Dedifferentiated amniotic fluid mesenchymal stem cell (primary cell): ENCODE measurements at regions not wholly inside any gene's neighbourhood (a gene's known extent, or its start where the extent isn't known, plus 50 kb on each side); places are given as distances from the start of the nearest gene placed in this dataset.

ENCODE experiments used
- DNase-seq: peaks from one replicate; pipeline ENCODE4 v3.0.0-alpha.2; 2016; ENCODE audit errors: extremely low spot score

GRCh38 chr3:81045976-81046375 lies 715.5 kb downstream of the GBE1 start:
- no peak for DNase-seq

GRCh38 chr3:81045246-81045645 lies 716.2 kb downstream of the GBE1 start:
- no peak for DNase-seq

- no peak for DNase-seq
These were observed 717.7 kb downstream of the GBE1 start for GRCh38 chr3:81043660-81044199.

GRCh38 chr3:81043009-81043408 lies 718.4 kb downstream of the GBE1 start:
- no peak for DNase-seq

- no peak for DNase-seq
These were observed 720.1 kb downstream of the GBE1 start for GRCh38 chr3:81041331-81041730.

GRCh38 chr3:81040107-81040506 lies 721.3 kb downstream of the GBE1 start:
- no peak for DNase-seq

GRCh38 chr3:81033684-81034083 lies 727.8 kb downstream of the GBE1 start:
- DNase-seq = no peak

- no peak for DNase-seq
These were observed 728.3 kb downstream of the GBE1 start for GRCh38 chr3:81033185-81033584.

- no peak for DNase-seq
These were observed 731.6 kb downstream of the GBE1 start for GRCh38 chr3:81029861-81030260.

- DNase-seq = no peak
These were observed 734.1 kb downstream of the GBE1 start for GRCh38 chr3:81027344-81027743.

- DNase-seq = no peak
These were observed 736.9 kb downstream of the GBE1 start for GRCh38 chr3:81024560-81024959.

GRCh38 chr3:81022339-81022738 lies 739.1 kb downstream of the GBE1 start:
- DNase-seq = no peak

- DNase-seq = no peak
These were observed 748.1 kb downstream of the GBE1 start for GRCh38 chr3:81013360-81013759.

- DNase-seq = no peak
These were observed 755.5 kb downstream of the GBE1 start for GRCh38 chr3:81005992-81006391.

GRCh38 chr3:81003817-81004216 lies 757.6 kb downstream of the GBE1 start:
- no peak for DNase-seq

- no peak for DNase-seq
These were observed 758.3 kb downstream of the GBE1 start for GRCh38 chr3:81003008-81003645.

GRCh38 chr3:80999481-80999880 lies 762.0 kb downstream of the GBE1 start:
- no peak for DNase-seq

- DNase-seq = no peak
These were observed 763.4 kb downstream of the GBE1 start for GRCh38 chr3:80998022-80998421.

- DNase-seq = no peak
These were observed 763.8 kb downstream of the GBE1 start for GRCh38 chr3:80997622-80998021.

GRCh38 chr3:80994767-80995166 lies 766.7 kb downstream of the GBE1 start:
- no peak for DNase-seq

- no peak for DNase-seq
These were observed 767.3 kb downstream of the GBE1 start for GRCh38 chr3:80994085-80994665.

- no peak for DNase-seq
These were observed 768.1 kb downstream of the GBE1 start for GRCh38 chr3:80993241-80993945.

- no peak for DNase-seq
These were observed 777.7 kb downstream of the GBE1 start for GRCh38 chr3:80983753-80984152.
